ENCODE measurements at regions not wholly inside any gene's neighbourhood (a gene's known extent, or its start where the extent isn't known, plus 50 kb on each side); places are given as distances from the start of the nearest gene placed in this dataset.

- TF ChIP-seq POLR2AphosphoS5 (IDR thresholded peaks at IDR 0.05) (no peak), CTCF (IDR thresholded peaks at IDR 0.05) (no peak), POLR2A (IDR thresholded peaks at IDR 0.05) (no peak)
Observed at GRCh38 chr17:43333433-43333943, 65.3 kb upstream of the ARL4D start.
